Activated CD4-positive, CD25-positive, alpha-beta regulatory T cell treated with anti-CD3 and anti-CD28 coated beads, Interleukin-2, amount 50 U/mL, for 16 hours (primary cell): ENCODE measurements at regions not wholly inside any gene's neighbourhood (a gene's known extent, or its start where the extent isn't known, plus 50 kb on each side); places are given as distances from the start of the nearest gene placed in this dataset.

Source experiments
- DNase-seq: peaks from one replicate; pipeline ENCODE4 v3.0.0-alpha.2; 2020; ENCODE audit warnings: low read depth, low spot score

GRCh38 chrX:39904816-39905537 is 192.8 kb downstream of the BCOR start:
- no peak for DNase-seq

- DNase-seq = no peak
Measured at GRCh38 chrX:39905538-39905891, 192.2 kb downstream of the BCOR start.

- DNase-seq = no peak
Measured at GRCh38 chrX:39905946-39906345, 191.8 kb downstream of the BCOR start.

DNA sequence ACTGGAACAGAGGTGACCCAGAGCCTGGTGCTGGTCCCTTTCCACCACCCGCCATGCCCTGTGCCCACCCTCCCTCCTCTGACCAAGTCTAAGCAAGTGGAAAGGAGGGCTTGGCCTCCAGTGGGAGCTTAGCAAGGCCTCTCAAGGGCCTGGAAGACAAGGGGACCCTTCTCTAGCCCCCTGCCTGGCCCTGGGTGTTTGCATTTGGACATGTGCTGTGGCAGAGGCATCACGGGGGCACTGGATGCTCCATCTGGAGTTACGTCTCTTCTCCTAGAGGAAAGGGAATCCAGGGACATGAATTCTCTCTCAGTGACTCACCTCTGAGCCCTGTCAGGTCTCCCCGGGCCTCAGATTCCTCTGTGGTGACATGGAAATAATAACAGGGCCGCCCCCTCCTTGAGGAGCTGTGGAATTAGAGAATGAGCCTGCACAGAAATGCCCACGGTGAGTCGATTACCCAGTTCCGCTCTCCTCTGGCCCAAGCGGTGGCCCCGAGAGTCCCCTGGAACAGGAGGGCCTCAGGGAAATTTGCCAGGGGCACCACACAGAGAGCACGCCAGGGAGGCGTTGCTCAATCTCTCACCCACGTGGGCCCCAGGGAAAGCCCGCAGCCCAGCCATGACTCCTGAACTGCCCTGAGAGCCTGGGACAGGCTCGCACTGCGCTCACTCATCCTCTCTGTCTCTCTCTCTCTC is 189.6 kb downstream of the BCOR start:
- no peak for DNase-seq

DNA sequence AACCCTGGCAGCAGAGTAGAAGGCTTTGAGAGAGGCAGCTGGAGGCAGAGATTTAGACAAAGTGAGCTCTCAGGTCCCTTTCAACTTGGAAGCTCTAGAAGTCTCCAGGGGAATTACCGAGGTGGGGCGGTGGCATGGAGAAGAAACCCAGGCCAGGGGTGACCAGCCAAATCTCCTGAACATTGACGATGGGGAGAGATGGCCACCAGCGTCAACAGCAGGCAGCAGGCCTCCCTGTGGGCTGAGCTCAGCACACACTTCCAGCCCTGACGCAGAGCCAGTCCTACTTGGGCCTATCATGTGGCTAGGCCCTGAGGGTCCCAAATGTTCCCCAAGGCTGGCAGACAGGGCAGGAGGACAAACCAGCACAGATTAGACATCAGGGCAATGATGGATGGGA is 187.8 kb downstream of the BCOR start:
- DNase-seq = no peak

- no peak for DNase-seq
Measured at GRCh38 chrX:39910651-39911050, 187.1 kb downstream of the BCOR start.

- DNase-seq = no peak
Measured at GRCh38 chrX:39911278-39911897, 186.4 kb downstream of the BCOR start.

GRCh38 chrX:39912126-39912525 is 185.6 kb downstream of the BCOR start:
- DNase-seq = no peak

GRCh38 chrX:39915081-39915480 is 182.7 kb downstream of the BCOR start:
- DNase-seq = no peak

DNA sequence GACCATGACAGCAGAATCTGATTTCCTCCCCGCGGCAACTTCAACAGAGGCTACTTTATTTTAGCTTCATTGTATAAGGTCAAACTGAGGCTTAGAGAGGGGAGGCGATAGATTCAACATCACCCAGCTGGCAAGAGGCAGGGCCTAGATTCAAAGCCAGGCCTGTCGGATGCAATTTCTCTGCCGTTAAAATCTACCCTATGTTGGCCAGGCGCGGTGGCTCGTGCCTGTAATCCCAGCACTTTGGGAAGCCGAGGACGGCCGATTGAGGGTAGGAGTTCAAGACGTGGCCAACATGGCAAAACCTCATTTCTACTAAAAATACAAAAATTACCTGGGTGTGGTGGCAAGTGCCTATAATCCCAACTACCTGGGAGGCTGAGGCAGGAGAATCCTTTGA is 182.2 kb downstream of the BCOR start:
- no peak for DNase-seq

DNA sequence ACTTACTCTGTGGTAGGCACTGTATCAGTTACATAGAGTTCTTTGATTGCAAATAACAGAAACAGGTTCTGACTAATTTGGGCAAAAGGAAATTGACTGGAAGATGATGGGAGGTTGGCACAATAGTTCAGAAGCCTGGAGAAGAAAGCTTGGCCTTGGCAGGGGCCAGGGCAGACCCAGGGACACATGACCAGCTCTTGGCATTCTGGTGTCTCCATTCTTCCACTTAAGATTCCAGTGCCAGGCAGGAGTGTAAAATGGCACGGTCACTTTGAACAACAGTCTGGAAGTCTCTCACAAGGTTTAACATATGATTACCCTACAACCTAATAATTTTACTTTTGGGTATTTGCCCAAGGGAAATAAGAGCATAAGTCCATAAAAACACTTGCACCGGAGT is 175.9 kb downstream of the BCOR start:
- DNase-seq = no peak

GRCh38 chrX:39922488-39922887 is 175.3 kb downstream of the BCOR start:
- no peak for DNase-seq

DNA sequence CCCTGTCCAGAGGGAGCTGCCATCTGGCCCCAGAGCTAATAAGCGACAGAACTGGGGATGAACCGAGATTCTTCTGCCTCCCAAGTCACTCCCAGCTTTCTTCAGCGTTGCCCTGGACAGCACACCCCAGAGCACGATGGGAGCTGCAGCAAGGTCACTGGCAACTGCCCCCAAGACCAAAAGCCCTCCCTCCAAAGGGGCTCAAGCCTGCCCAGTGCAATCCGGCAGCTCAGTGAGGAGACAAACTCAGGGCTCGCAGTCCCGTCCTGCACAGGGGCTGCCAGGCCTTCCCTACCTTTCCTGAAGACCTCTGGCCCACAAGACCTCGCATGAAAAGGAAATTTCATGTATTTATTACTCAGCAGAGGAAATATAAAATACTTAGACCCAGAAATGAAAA is 174.8 kb downstream of the BCOR start:
- DNase-seq = no peak

DNA sequence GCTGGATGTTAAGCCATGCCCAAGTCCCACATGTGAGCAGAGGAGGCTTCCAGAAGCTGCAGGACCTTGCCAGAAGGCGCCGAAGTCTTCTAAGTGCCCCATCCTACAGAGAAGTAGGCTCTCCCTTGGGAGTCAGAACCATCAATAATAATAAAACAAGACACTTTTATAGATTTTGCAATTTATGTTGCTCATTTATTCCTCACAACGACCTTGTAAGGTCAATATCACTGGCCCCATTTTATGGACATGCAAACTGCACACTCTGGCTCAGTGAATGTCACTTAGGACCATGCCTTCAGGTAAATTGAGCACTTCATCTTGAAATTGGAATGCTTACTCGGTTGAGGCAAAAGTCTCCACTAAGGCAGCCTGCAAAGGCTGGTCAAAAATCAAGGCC is 170.4 kb downstream of the BCOR start:
- DNase-seq = no peak

DNA sequence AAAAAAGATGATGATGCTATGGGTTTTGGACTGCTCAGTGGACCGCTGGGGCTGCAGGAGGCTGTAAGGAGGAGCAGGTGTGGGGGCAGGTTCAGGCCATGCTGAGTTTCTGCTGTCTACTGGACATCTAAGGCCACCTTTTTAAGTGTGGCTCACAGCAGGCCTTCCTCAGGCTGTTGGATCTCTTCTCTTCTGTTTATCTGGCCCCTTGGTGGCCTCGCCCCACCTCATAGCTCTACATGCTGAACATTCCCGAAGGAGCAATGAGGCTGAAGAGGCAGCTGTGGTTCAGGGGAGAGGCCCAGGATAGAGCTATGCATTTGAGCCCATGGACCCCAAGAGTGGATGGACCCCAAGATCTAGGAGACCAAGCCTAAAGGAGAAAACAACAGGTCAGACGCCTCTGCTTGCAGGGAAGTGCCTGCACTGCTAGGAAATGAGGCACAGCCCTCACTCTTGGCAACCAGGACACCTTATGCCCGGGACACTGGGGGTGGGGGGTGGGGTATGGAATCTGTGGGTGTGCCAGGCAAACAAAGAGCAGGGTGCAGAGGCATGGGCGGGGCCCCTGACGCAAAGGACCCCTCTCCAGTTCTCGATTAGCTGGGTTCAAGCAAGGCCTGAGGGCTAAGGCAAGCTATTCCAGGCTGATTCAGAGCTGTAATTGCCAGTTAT is 168.9 kb downstream of the BCOR start:
- no peak for DNase-seq

- DNase-seq = no peak
Measured at GRCh38 chrX:39929379-39930025, 168.3 kb downstream of the BCOR start.

DNA sequence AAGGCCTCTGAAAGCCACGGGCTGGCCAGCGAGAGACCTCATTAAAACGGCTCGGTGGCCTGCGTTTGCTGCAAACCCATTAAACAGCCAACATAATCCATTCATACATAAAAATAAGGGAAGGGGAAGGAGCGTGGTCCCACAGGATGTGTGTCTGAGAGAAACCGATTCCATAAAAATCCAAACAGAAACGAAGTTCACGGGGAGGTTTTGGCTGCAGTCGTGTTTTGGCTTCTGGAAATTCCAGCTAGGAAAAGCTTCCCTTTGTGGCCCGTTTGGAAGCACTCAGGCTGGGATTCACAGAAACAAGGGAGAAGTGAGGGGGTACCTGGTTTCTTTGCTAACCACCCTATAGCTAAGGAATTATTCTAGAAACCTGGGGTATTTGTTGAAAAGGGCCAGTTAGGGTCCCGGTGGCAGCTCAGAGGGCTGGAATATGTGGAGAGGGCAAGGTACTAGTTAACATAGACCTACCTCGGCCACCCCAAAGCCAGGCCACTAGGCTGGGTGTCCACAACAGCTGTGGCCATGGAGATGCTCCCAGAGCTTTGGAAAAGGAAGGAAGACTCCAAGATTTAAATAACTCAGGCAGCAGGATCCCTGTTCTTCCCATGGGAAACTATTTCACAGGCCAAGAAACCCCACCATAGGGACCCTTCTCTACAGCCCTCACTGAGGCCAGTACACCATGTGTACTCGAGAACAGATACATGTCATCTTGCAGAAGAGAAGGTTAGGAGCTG is 166.8 kb downstream of the BCOR start:
- no peak for DNase-seq

DNA sequence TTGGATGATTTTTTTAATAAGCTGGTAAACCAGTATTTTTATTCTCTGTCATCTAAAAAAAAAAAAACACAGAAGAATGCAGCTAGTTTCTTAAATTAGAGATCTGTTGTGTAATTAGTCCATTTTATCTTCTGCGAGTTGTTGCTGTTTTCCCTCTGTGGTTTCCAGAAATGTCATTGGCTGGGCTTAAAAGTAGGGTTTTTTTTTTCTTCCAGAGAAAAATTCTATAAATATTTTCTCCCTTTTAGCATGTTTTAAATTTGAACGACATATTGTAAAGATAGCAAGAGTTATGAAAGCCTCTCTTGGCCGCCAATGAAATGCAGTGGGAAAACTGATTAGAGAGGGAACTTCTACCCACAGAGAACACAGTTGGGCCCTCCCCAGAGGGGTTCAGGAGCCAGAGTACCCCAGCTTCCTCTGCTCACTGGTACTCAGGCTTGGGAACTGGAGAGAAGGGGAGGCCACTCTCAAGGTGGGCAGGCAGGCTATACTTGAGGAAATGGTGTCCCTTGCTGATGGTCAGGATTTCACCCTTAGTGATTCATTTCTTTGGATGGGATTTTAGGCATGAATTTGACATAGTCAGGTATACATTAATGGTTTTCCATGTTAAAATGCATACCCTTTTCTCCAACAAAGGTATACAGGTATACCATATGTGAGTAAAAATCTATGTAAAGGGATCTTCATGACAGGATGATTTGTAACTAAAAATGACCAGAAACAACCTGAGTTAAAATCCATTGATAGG is 166.1 kb downstream of the BCOR start:
- DNase-seq = no peak

GRCh38 chrX:39935411-39936064 is 162.2 kb downstream of the BCOR start:
- DNase-seq = no peak
